ENCODE measurements at regions not wholly inside any gene's neighbourhood (a gene's known extent, or its start where the extent isn't known, plus 50 kb on each side); places are given as distances from the start of the nearest gene placed in this dataset.

DNA sequence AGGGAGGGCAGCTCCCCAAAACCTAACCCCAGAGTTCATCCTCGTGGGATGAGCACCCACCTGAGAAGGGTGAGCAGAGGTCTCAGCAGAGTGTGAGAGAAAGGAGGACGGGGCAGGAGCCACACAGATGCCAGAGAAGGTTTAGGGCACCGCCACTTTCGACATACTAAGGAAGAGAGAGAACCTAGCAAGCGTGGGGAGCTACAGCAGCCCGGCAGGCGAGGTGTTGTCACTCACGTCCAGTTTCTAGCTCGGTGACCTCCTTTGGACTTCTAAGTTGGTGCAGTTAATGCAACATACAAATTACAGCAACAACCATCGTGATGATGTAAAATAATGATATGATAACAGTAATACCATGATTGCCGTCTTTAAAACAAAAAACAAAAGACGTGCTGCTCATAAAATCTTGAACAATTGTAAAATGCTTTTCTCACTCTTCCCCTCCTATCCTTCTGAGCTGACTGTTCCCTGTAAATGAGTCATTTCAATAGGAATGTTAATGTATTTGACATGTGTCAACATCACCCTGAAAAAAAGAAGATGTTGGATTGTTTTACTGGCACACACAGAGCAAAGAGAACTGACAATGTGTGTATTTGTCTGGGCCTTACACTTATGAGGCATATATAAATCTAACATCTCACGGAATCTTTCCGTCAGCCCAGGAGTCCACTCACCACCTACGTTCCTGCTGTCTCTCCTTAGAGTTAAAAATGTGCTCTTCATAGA, 158.2 kb upstream of the MAF start:
- no peaks in the 10 kb centered on the region for H3K36me3 Mint-ChIP-seq (ENCODE audit: low read depth)
- H3K9me3 Mint-ChIP-seq = no peaks in the 10 kb centered on the region
- no peak overlapping the region for H3K27ac Mint-ChIP-seq
- POLR2A ChIA-PET = no interaction called here
- H3K4me3 Mint-ChIP-seq = no peak overlapping the region
- no peak for DNase-seq
- H3K4me1 Mint-ChIP-seq (ENCODE audit: low read depth) = peaks cover 6% of the 10 kb centered on the region
- CTCF ChIA-PET = no interaction called here
- intact Hi-C loops (cut with micrococcal nuclease) = no loop called here
- H3K27me3 Mint-ChIP-seq = peaks cover 4% of the 10 kb centered on the region
- no peak for ATAC-seq
- TF ChIP-seq, protein P1, sequence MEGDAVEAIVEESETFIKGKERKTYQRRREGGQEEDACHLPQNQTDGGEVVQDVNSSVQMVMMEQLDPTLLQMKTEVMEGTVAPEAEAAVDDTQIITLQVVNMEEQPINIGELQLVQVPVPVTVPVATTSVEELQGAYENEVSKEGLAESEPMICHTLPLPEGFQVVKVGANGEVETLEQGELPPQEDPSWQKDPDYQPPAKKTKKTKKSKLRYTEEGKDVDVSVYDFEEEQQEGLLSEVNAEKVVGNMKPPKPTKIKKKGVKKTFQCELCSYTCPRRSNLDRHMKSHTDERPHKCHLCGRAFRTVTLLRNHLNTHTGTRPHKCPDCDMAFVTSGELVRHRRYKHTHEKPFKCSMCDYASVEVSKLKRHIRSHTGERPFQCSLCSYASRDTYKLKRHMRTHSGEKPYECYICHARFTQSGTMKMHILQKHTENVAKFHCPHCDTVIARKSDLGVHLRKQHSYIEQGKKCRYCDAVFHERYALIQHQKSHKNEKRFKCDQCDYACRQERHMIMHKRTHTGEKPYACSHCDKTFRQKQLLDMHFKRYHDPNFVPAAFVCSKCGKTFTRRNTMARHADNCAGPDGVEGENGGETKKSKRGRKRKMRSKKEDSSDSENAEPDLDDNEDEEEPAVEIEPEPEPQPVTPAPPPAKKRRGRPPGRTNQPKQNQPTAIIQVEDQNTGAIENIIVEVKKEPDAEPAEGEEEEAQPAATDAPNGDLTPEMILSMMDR (IDR thresholded peaks at IDR 0.05) = no peak

DNA sequence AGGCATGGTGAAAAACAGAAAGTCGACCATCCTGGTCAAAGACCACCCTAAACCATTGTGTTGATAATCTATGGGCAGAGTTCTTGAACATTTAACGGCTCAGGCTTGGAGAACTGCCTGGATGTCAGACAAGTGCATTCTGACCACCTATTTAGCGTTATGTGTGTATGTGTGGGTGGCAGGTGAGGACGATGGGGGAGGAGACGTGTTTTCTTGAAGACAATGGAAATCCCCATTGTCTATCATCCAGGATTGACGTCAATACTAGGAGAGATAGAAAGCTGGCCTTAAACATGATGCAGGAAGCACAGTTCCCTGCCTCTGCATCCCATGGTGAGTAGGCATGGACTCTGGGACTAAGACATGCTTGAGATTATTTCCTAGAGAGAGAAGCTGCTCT, 157.4 kb upstream of the MAF start:
- peaks cover 6% of the 10 kb centered on the region for H3K4me1 Mint-ChIP-seq (ENCODE audit: low read depth)
- no peaks in the 10 kb centered on the region for H3K9me3 Mint-ChIP-seq
- ChIA-PET CTCF (no interaction called here), POLR2A (no interaction called here)
- DNase-seq (peak; percentile 2), ATAC-seq (no peak)
- TF ChIP-seq, protein P1 (IDR thresholded peaks at IDR 0.05) = no peak
- H3K4me3 Mint-ChIP-seq = no peak overlapping the region
- H3K27me3 Mint-ChIP-seq = peaks cover 6% of the 10 kb centered on the region
- no peak overlapping the region for H3K27ac Mint-ChIP-seq
- intact Hi-C loops (cut with micrococcal nuclease) = no loop called here
- H3K36me3 Mint-ChIP-seq (ENCODE audit: low read depth) = no peaks in the 10 kb centered on the region

DNA sequence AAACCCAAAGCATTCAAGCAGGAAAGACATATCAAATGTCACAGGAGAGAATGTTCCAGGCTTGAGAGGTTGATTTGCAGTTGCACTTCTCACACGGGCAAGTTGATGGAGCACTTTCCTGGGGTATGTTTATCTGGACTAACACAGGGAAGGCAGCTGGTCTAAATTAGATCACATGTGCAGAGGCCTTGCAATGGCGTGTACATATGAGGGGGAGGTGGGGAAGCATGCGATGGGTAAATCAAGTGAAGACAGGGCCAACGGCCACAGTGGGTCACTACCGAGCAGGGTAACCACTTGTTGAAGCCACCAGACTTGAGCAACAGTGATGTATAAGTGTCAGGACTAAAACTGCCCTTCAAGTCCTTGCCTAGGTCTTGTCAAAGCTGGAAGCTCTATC, 156.6 kb upstream of the MAF start:
- no peaks in the 10 kb centered on the region for H3K9me3 Mint-ChIP-seq
- H3K4me3 Mint-ChIP-seq = no peak overlapping the region
- ATAC-seq (no peak), DNase-seq (no peak)
- intact Hi-C loops (cut with micrococcal nuclease) = no loop called here
- ChIA-PET POLR2A (interaction anchor here (0.6 kb wide), 1 partner anchor 86 kb away, joined by 4 read pairs; no protein-coding TSS in a partner anchor), CTCF (no interaction called here)
- peaks cover 6% of the 10 kb centered on the region for H3K27me3 Mint-ChIP-seq
- TF ChIP-seq, protein P1 (IDR thresholded peaks at IDR 0.05) = no peak
- H3K27ac Mint-ChIP-seq = no peak overlapping the region
- H3K4me1 Mint-ChIP-seq (ENCODE audit: low read depth) = peaks cover 6% of the 10 kb centered on the region
- H3K36me3 Mint-ChIP-seq (ENCODE audit: low read depth) = no peaks in the 10 kb centered on the region

DNA sequence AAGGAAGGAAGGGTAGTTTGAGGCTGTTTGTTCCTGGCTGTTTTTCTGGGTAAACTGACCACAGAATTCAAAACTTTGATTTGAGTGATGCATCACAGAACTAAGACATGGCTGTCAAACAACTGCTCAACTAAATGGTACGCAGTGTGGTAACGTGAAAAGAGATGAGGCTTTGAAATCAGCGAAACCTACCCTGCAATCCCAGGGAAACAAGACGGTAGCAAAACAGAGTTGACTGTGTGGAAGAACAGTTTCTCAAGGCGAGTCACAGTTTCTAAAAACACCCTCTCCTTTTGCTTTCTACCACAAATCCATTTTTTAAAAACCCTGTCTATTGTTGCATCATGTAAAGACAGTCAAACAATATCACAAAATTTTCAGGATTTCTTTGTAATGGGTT, 156.0 kb upstream of the MAF start:
- no peak for DNase-seq
- ChIA-PET CTCF (no interaction called here), POLR2A (no interaction called here)
- Mint-ChIP-seq H3K27ac (no peak overlapping the region), H3K4me1 (ENCODE audit: low read depth) (peaks cover 6% of the 10 kb centered on the region), H3K4me3 (no peak overlapping the region), H3K27me3 (peaks cover 6% of the 10 kb centered on the region), H3K9me3 (no peaks in the 10 kb centered on the region), H3K36me3 (ENCODE audit: low read depth) (no peaks in the 10 kb centered on the region)
- no peak for ATAC-seq
- intact Hi-C loops (cut with micrococcal nuclease) = no loop called here
- TF ChIP-seq, protein P1 (IDR thresholded peaks at IDR 0.05) = no peak

DNA sequence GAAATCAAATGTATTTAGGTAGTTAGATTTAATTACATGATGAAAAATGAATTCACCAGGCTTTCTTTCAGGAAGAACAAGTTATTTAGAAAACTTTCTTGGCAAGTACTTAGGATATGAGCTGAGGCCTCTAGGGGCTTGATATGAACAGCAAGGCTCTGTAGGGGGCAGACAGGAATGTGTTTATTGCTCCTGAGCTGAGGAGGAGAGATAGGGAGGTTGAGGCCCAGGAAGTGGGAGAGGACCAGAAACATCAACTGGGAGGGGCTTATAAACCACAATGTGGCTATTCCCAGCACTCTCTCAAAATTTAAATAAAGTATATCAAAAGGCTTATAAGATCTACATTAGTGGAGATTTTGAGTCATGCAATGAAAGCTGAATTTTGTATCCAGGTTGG, 154.0 kb upstream of the MAF start:
- H3K36me3 Mint-ChIP-seq (ENCODE audit: low read depth) = no peaks in the 10 kb centered on the region
- ATAC-seq = no peak
- H3K27ac Mint-ChIP-seq = no peak overlapping the region
- ChIA-PET CTCF (no interaction called here), POLR2A (no interaction called here)
- H3K27me3 Mint-ChIP-seq = peaks cover 7% of the 10 kb centered on the region
- no peaks in the 10 kb centered on the region for H3K9me3 Mint-ChIP-seq
- intact Hi-C loops (cut with micrococcal nuclease) = no loop called here
- TF ChIP-seq, protein P1 (IDR thresholded peaks at IDR 0.05) = no peak
- DNase-seq = no peak
- H3K4me1 Mint-ChIP-seq (ENCODE audit: low read depth) = peaks cover 6% of the 10 kb centered on the region
- H3K4me3 Mint-ChIP-seq = no peak overlapping the region
